GM12892 (cell line): ENCODE measurements at regions not wholly inside any gene's neighbourhood (a gene's known extent, or its start where the extent isn't known, plus 50 kb on each side); places are given as distances from the start of the nearest gene placed in this dataset.

Experiments used
- POLR2A ChIP-seq: IDR thresholded peaks from 2 replicates; pipeline ENCODE4 v1.6.1; 2011; ENCODE audit warnings: low read depth, low read length, control low read depth
- POLR2AphosphoS5 ChIP-seq: IDR thresholded peaks from 2 replicates; pipeline ENCODE4 v1.6.1; 2011; ENCODE audit warnings: low read depth, low read length, control low read depth
- TAF1 ChIP-seq: IDR thresholded peaks from 2 replicates; pipeline ENCODE4 v1.6.1; 2011; ENCODE audit warnings: low read depth, mild to moderate bottlenecking, control low read depth, low read length, borderline replicate concordance

- TF ChIP-seq TAF1 (no peak), POLR2A (no peak), POLR2AphosphoS5 (no peak)
Measured at GRCh38 chr2:45274250-45274926, 265.1 kb upstream of the SIX2 start.
